ENCODE measurements at regions not wholly inside any gene's neighbourhood (a gene's known extent, or its start where the extent isn't known, plus 50 kb on each side); places are given as distances from the start of the nearest gene placed in this dataset.

DNA sequence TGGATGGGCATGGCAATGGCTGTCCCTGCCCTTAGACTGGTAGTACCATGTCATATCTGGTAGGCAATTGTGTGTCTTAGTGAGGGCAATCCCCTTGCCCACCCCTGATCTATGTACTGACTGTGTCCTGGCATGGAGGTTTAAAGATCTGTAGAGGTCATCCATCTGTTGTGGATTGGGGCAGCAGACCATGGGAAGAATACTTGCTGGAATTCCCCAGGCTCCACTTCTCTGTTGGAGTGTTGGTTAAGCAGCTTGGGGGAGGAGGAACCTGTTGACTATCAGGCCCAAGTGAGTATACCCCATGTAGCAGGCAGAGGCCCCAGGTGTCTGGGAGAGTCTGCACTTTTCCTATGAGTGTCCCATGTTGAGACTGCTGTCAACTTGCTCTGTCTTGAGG lies 246.7 kb upstream of the DIPK2B start:
- no peaks in the 10 kb centered on the region for H3K27me3 ChIP-seq (ENCODE audit: control insufficient read depth, insufficient read depth, low read length)
- no peaks in the 10 kb centered on the region for H3K4me1 ChIP-seq (ENCODE audit: control insufficient read depth, low read depth, low read length)
- H3K9ac ChIP-seq (ENCODE audit: low read length): no peak overlapping the region
- no peaks in the 10 kb centered on the region for H3K36me3 ChIP-seq (ENCODE audit: control insufficient read depth, low read depth, low read length)
- peaks cover 14% of the 10 kb centered on the region for H3K9me3 ChIP-seq (ENCODE audit: control insufficient read depth, low read depth, low read length)
- no peak overlapping the region for H3K4me3 ChIP-seq (ENCODE audit: low read length)
- no peak overlapping the region for H3K27ac ChIP-seq (ENCODE audit: low read length)

DNA sequence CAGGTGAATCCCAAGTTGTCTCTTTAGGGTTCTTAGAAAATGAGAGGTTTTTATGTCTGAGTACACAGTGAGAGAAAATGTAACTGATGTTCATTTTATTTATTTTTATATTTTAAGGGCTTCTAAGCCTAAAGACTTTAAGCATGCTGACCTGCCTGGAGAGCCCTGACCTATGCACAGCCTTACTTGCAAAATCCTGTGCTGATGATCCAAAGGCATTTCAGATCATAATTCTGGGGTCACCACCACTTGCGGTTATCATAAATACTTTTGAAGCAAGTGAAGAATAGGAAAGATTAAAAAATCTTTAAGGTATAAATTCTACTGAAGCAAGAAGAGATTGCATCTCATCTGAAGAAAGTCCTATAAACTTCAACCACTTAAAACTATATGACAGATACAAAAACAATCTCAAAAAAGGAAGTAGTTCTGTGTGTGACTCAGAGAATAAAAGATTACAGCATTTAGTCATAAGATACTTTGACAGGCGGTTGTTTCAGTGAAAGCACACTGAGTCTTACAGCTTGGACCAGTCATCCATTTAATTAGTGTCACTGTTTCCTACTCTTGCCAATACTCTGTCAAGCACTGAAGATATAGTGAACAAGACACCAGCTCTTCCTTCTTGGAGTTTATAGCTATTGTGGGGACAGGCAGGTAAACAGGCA lies 245.2 kb upstream of the DIPK2B start:
- H3K27ac ChIP-seq (ENCODE audit: low read length): no peak overlapping the region
- no peaks in the 10 kb centered on the region for H3K27me3 ChIP-seq (ENCODE audit: control insufficient read depth, insufficient read depth, low read length)
- no peak overlapping the region for H3K9ac ChIP-seq (ENCODE audit: low read length)
- H3K4me1 ChIP-seq (ENCODE audit: control insufficient read depth, low read depth, low read length): no peaks in the 10 kb centered on the region
- no peaks in the 10 kb centered on the region for H3K36me3 ChIP-seq (ENCODE audit: control insufficient read depth, low read depth, low read length)
- no peak overlapping the region for H3K4me3 ChIP-seq (ENCODE audit: low read length)
- peaks cover 11% of the 10 kb centered on the region for H3K9me3 ChIP-seq (ENCODE audit: control insufficient read depth, low read depth, low read length)

DNA sequence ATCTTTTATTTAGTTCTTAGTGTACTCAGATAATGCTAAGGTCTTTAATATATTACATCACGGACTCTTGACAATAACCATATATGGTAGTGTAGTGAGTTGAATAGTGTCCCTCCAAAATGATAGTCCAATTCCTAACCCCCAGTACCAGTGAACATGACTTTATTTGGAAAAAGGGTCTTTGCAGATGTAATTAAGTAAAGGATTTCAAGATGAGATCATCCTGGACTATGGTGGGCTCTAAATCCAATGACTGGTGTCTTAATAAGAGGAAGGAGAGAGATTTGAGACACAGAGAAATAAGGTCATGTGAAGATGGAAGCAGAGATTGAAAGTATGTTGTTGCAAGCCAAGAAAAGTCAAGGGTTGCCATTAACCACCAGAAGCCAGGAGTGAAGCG lies 236.5 kb upstream of the DIPK2B start:
- H3K36me3 ChIP-seq (ENCODE audit: control insufficient read depth, low read depth, low read length): no peaks in the 10 kb centered on the region
- no peak overlapping the region for H3K9ac ChIP-seq (ENCODE audit: low read length)
- peaks cover 8% of the 10 kb centered on the region for H3K9me3 ChIP-seq (ENCODE audit: control insufficient read depth, low read depth, low read length)
- no peak overlapping the region for H3K27ac ChIP-seq (ENCODE audit: low read length)
- H3K4me3 ChIP-seq (ENCODE audit: low read length): no peak overlapping the region
- H3K27me3 ChIP-seq (ENCODE audit: control insufficient read depth, insufficient read depth, low read length): no peaks in the 10 kb centered on the region
- H3K4me1 ChIP-seq (ENCODE audit: control insufficient read depth, low read depth, low read length): peaks cover 5% of the 10 kb centered on the region

DNA sequence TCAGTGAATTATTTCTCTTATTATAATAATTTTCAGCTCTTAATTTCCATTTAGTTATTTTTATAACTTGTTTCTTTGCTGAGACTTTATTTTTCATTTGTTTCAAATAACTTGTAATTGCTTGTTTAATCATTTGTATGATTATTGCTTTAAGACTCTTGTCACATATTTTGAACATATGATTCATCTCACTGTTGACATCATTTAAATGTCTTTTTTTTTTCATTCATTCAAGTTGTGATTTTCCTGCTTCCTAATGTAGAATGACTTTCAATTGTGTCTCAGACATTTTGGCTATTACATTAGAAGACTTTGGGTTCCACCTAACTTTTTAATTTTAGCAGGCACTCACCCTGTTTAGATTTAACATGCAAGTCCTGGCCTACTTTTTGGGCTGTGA lies 234.8 kb upstream of the DIPK2B start:
- Histone ChIP-seq H3K9ac (ENCODE audit: low read length) (no peak overlapping the region), H3K27ac (ENCODE audit: low read length) (no peak overlapping the region), H3K27me3 (ENCODE audit: control insufficient read depth, insufficient read depth, low read length) (no peaks in the 10 kb centered on the region), H3K36me3 (ENCODE audit: control insufficient read depth, low read depth, low read length) (no peaks in the 10 kb centered on the region), H3K4me1 (ENCODE audit: control insufficient read depth, low read depth, low read length) (peaks cover 5% of the 10 kb centered on the region), H3K4me3 (ENCODE audit: low read length) (no peak overlapping the region), H3K9me3 (ENCODE audit: control insufficient read depth, low read depth, low read length) (peaks cover 8% of the 10 kb centered on the region)

DNA sequence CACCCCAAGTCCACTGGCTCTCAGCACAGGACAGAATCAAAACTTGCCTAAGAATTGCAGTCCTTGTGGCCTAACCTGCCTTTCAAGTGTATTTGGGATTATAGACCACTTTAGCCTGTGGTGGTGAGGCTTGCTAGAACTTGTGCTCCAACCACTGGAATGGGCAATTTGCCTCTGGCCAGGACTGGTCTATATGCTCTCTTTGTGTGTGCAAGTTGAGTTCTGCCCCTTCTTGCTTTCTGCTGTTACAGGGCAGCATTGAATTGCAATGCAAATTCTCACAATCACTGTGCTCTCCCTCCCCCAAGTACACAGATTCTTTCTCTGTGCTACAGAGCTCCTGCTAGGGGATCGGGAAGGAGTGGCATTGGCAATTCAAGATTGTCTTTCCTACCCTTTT lies 233.6 kb upstream of the DIPK2B start:
- no peaks in the 10 kb centered on the region for H3K36me3 ChIP-seq (ENCODE audit: control insufficient read depth, low read depth, low read length)
- no peak overlapping the region for H3K4me3 ChIP-seq (ENCODE audit: low read length)
- H3K9me3 ChIP-seq (ENCODE audit: control insufficient read depth, low read depth, low read length): peaks cover 10% of the 10 kb centered on the region
- peaks cover 5% of the 10 kb centered on the region for H3K4me1 ChIP-seq (ENCODE audit: control insufficient read depth, low read depth, low read length)
- H3K27me3 ChIP-seq (ENCODE audit: control insufficient read depth, insufficient read depth, low read length): no peaks in the 10 kb centered on the region
- no peak overlapping the region for H3K27ac ChIP-seq (ENCODE audit: low read length)
- H3K9ac ChIP-seq (ENCODE audit: low read length): no peak overlapping the region

DNA sequence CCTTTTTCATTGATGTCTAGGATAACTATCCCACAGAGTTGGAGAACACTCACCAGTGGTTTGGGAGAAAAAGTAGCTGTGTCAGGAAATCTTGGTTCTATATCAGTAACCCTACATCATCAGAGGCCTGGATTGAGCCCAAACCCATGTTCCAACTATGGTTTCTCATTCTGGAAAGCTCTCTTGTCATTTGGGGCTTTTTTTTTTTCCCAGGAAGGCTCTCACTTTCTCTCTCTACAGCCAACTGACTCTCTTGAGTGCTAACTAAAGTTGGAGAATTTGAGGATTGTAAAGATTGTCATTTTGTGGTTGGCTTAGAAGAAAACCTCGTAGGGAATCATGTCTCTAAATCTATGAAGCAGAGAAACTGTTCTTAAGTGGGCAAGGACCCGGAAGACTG lies 228.2 kb upstream of the DIPK2B start:
- H3K4me3 ChIP-seq (ENCODE audit: low read length): no peak overlapping the region
- H3K9ac ChIP-seq (ENCODE audit: low read length): no peak overlapping the region
- H3K27me3 ChIP-seq (ENCODE audit: control insufficient read depth, insufficient read depth, low read length): no peaks in the 10 kb centered on the region
- H3K9me3 ChIP-seq (ENCODE audit: control insufficient read depth, low read depth, low read length): peaks cover 17% of the 10 kb centered on the region
- no peaks in the 10 kb centered on the region for H3K4me1 ChIP-seq (ENCODE audit: control insufficient read depth, low read depth, low read length)
- no peaks in the 10 kb centered on the region for H3K36me3 ChIP-seq (ENCODE audit: control insufficient read depth, low read depth, low read length)
- H3K27ac ChIP-seq (ENCODE audit: low read length): no peak overlapping the region

DNA sequence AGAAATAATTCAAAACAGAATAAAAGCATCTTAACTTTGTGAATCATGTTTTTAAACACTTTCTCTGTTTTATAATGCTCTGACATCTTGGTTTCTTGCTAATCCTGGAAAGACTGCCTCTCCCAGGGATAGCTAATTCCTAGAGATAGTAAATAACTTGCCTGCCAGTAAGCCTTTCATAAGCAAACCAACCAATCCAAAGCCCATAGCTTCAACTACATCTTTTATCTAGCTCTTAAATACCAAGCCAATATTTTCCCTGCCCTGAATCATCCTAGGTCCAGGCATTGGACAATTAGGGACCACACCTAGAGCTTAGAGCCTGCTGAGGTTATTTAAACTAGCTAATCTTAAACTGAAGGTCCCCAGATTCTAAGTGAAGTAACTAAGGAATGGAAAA lies 223.7 kb upstream of the DIPK2B start:
- no peak overlapping the region for H3K9ac ChIP-seq (ENCODE audit: low read length)
- peaks cover 35% of the 10 kb centered on the region for H3K9me3 ChIP-seq (ENCODE audit: control insufficient read depth, low read depth, low read length)
- no peaks in the 10 kb centered on the region for H3K36me3 ChIP-seq (ENCODE audit: control insufficient read depth, low read depth, low read length)
- H3K27me3 ChIP-seq (ENCODE audit: control insufficient read depth, insufficient read depth, low read length): no peaks in the 10 kb centered on the region
- no peaks in the 10 kb centered on the region for H3K4me1 ChIP-seq (ENCODE audit: control insufficient read depth, low read depth, low read length)
- no peak overlapping the region for H3K4me3 ChIP-seq (ENCODE audit: low read length)
- H3K27ac ChIP-seq (ENCODE audit: low read length): no peak overlapping the region

DNA sequence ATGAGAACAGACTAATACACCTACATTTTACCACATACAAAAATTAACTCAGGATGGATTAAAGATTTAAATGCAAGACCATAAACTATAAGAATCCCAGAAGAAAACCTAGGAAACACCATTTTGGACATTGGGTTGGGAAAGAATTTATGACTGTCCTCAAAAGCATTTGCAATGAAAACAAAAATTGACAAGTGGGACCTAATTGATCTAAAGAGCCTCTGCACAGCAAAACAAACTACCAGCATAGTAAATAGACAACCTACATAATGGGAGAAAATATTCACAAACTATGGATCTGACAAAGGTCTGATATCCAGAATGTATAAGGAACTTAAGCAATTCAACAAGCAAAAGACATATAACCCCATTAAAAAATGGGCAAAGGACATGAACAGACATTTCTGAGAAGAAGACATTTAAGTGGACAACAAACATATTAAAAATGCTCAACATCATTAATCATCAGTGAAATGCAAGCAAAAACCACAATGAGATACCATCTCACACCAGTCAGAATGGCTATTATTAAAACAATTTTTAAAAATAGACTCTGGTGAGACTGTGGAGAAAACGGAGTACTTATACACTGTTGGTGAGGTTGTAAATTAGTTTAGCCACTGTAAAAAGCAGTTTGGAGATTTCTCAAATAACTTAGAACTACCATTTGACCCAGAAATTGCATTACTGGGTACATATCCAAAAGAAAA lies 221.7 kb upstream of the DIPK2B start:
- H3K9me3 ChIP-seq (ENCODE audit: control insufficient read depth, low read depth, low read length): peaks cover 42% of the 10 kb centered on the region
- no peaks in the 10 kb centered on the region for H3K27me3 ChIP-seq (ENCODE audit: control insufficient read depth, insufficient read depth, low read length)
- H3K36me3 ChIP-seq (ENCODE audit: control insufficient read depth, low read depth, low read length): no peaks in the 10 kb centered on the region
- no peak overlapping the region for H3K9ac ChIP-seq (ENCODE audit: low read length)
- H3K4me1 ChIP-seq (ENCODE audit: control insufficient read depth, low read depth, low read length): no peaks in the 10 kb centered on the region
- H3K4me3 ChIP-seq (ENCODE audit: low read length): no peak overlapping the region
- no peak overlapping the region for H3K27ac ChIP-seq (ENCODE audit: low read length)

DNA sequence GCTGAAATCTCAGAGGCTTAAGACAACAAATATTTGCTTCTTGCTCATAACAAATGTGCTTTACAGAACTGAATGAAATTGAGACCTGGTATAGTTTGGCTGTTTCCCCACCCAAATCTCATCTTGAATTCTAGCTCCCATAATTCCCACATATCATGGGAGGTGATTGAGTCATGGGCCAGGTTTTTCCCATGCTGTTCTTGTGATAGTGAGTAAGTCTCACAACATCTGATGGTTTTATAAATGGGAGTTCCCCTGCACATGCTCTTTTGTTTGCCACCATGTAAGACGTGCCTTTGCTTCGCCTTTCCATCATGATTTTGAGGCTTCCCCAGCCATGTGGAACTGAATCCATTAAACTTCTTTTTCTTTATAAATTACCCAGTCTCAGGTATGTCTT lies 221.1 kb upstream of the DIPK2B start:
- Histone ChIP-seq H3K9me3 (ENCODE audit: control insufficient read depth, low read depth, low read length) (peaks cover 42% of the 10 kb centered on the region), H3K27ac (ENCODE audit: low read length) (no peak overlapping the region), H3K4me1 (ENCODE audit: control insufficient read depth, low read depth, low read length) (no peaks in the 10 kb centered on the region), H3K4me3 (ENCODE audit: low read length) (no peak overlapping the region), H3K36me3 (ENCODE audit: control insufficient read depth, low read depth, low read length) (no peaks in the 10 kb centered on the region), H3K9ac (ENCODE audit: low read length) (no peak overlapping the region), H3K27me3 (ENCODE audit: control insufficient read depth, insufficient read depth, low read length) (no peaks in the 10 kb centered on the region)

DNA sequence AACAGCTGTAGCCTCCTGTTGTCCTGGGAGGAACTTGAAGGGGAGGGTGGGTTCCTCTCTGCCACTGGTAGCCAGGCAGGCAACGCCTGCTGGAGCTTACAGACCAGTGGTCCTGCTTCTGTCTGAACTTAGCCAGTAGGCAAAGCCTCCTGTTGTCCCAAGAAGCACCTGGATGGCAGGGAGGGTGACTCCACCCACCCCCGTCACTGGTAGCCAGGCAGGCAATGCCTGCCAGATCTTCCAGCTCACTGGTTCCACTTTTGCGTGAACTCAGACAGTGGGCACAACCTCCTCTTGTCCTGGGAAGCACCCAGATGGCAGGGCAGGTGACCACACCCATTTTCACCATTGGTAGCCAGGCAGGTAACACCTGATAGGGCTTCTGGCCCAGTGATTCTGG lies 203.5 kb upstream of the DIPK2B start:
- Histone ChIP-seq H3K9ac (ENCODE audit: low read length) (no peak overlapping the region), H3K4me3 (ENCODE audit: low read length) (no peak overlapping the region), H3K27me3 (ENCODE audit: control insufficient read depth, insufficient read depth, low read length) (no peaks in the 10 kb centered on the region), H3K4me1 (ENCODE audit: control insufficient read depth, low read depth, low read length) (peaks cover 18% of the 10 kb centered on the region), H3K36me3 (ENCODE audit: control insufficient read depth, low read depth, low read length) (no peaks in the 10 kb centered on the region), H3K27ac (ENCODE audit: low read length) (no peak overlapping the region), H3K9me3 (ENCODE audit: control insufficient read depth, low read depth, low read length) (peaks cover 11% of the 10 kb centered on the region)

DNA sequence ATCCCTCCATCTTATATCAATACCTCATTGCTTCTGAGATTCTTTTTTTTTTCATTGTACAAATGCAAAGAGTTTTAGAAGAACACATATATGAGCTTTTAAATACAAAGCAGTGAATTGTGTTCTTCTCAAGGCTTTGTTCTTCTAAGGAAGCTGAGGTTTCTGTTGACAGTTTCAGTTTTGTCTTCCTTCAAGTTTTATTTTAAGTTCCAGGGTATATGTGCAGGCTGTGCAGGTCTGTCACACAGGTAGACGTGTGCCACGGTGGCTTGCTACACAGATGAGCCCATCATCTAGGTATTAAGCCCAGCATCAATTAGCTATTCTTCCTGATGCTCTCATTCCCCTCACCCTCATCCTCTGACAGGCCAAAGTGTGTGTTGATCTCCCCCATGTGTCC lies 201.2 kb upstream of the DIPK2B start:
- H3K27me3 ChIP-seq (ENCODE audit: control insufficient read depth, insufficient read depth, low read length): no peaks in the 10 kb centered on the region
- peaks cover 18% of the 10 kb centered on the region for H3K9me3 ChIP-seq (ENCODE audit: control insufficient read depth, low read depth, low read length)
- no peak overlapping the region for H3K9ac ChIP-seq (ENCODE audit: low read length)
- H3K4me3 ChIP-seq (ENCODE audit: low read length): no peak overlapping the region
- H3K4me1 ChIP-seq (ENCODE audit: control insufficient read depth, low read depth, low read length): peaks cover 18% of the 10 kb centered on the region
- H3K27ac ChIP-seq (ENCODE audit: low read length): no peak overlapping the region
- no peaks in the 10 kb centered on the region for H3K36me3 ChIP-seq (ENCODE audit: control insufficient read depth, low read depth, low read length)

All from iPS-18a (cell line).